ENCODE measurements at regions not wholly inside any gene's neighbourhood (a gene's known extent, or its start where the extent isn't known, plus 50 kb on each side); places are given as distances from the start of the nearest gene placed in this dataset.

GRCh38 chr7:41492603-41493002 lies 210.3 kb downstream of the INHBA start:
- Histone ChIP-seq H3K4me2 (no peak overlapping the region), H4K20me1 (ENCODE audit: insufficient read depth) (no peaks in the 10 kb centered on the region), H2AFZ (ENCODE audit: low read depth) (no peak overlapping the region), H3K79me2 (ENCODE audit: insufficient read depth) (no peaks in the 10 kb centered on the region), H3K4me1 (ENCODE audit: control insufficient read depth in 1 of 2, insufficient read depth in 2 of 2, low read depth in 1 of 2, low read length in 1 of 2) (no peaks in the 10 kb centered on the region), H3K9me3 (no peaks in the 10 kb centered on the region), H3K9me2 (no peaks in the 10 kb centered on the region), H3K36me3 (replicated peaks in 1 of 2; ENCODE audit: control insufficient read depth in 1 of 2, insufficient read depth in 2 of 2, low read length in 1 of 2) (no peaks in the 10 kb centered on the region), H3K27me3 (ENCODE audit: insufficient read depth) (no peaks in the 10 kb centered on the region), H3K9ac (no peak overlapping the region), H3K4me3 (ENCODE audit: low read depth in 2 of 2, low read length in 1 of 2) (no peak overlapping the region), H3K27ac (ENCODE audit: low read depth in 2 of 2, low read length in 1 of 2) (no peak overlapping the region), H3F3A (replicated peaks; ENCODE audit: insufficient read depth) (no peaks in the 10 kb centered on the region)
- no peak for DNase-seq
- TF ChIP-seq ELF1 (IDR thresholded peaks at IDR 0.05), result no peak
- TF ChIP-seq USF1 (IDR thresholded peaks at IDR 0.05; ENCODE audit: borderline replicate concordance, low read depth), result no peak
- no peak for TF ChIP-seq FOXM1 (IDR thresholded peaks at IDR 0.05; ENCODE audit: low read depth)
- no peak for TF ChIP-seq GATA2 (CRISPR knock-in tag; IDR thresholded peaks at IDR 0.05)
- no peak for TF ChIP-seq MAX (IDR thresholded peaks at IDR 0.05; ENCODE audit: low read depth)
- no peak for TF ChIP-seq USF2 (IDR thresholded peaks at IDR 0.05; ENCODE audit: borderline replicate concordance, low read depth, low read length)
- TF ChIP-seq JUND (IDR thresholded peaks at IDR 0.05), result no peak
- TF ChIP-seq SIN3A (IDR thresholded peaks at IDR 0.05; ENCODE audit: borderline replicate concordance, low read depth, low read length), result no peak
- TF ChIP-seq TCF12 (IDR thresholded peaks at IDR 0.05), result no peak
- no peak for TF ChIP-seq SMC3 (IDR thresholded peaks at IDR 0.05; ENCODE audit: low read depth, low read length)
- TF ChIP-seq TEAD4 (IDR thresholded peaks at IDR 0.05; ENCODE audit: borderline replicate concordance, insufficient read depth), result no peak
- TF ChIP-seq FOXJ3 (CRISPR knock-in tag; IDR thresholded peaks at IDR 0.05), result no peak
- TF ChIP-seq MEF2A (IDR thresholded peaks at IDR 0.05; ENCODE audit: borderline replicate concordance, low read depth), result no peak
- TF ChIP-seq IRF3 (IDR thresholded peaks at IDR 0.05; ENCODE audit: low read depth, low read length), result no peak
- no peak for TF ChIP-seq TAF1 (IDR thresholded peaks at IDR 0.05; ENCODE audit: borderline replicate concordance, low read depth, low read length)
- TF ChIP-seq REST (IDR thresholded peaks at IDR 0.05; ENCODE audit: low read depth, low read length), result no peak
- no peak for TF ChIP-seq RFX5 (IDR thresholded peaks at IDR 0.05; ENCODE audit: low read length)
- ChIA-PET POLR2A (no interaction called here), CTCF (no interaction called here)
- WGBS (ENCODE audit: low lambda C conversion rate), result 63% methylated on average over 4 of the region's 4 CpGs

Measured in SK-N-SH (cell line).